WTC11 (cell line): ENCODE measurements at regions not wholly inside any gene's neighbourhood (a gene's known extent, or its start where the extent isn't known, plus 50 kb on each side); places are given as distances from the start of the nearest gene placed in this dataset.
"Not testable (repeated sequence)": the region's sequence is repeated elsewhere in the genome, so short reads cannot be mapped to it uniquely, and the experiment has no call there.

Source experiments
- ATAC-seq: fragments of 200-7000 bp; cut with Tn5 transposase; 2 replicates; pipeline ENCODE4 v1.10.0; 2021; ENCODE audit warnings: mild to moderate bottlenecking, moderate library complexity
- CTCF ChIA-PET: fragments of 300-600 bp; sonication (Branson Sonifier 250); formaldehyde crosslinking; loops from one replicate; lab custom pipeline; 2021; ENCODE audit warnings: antibody characterized with exemption; lab: Charles Lee
- POLR2A ChIA-PET: fragments of 350-600 bp; sonication (Branson Sonifier 250); formaldehyde crosslinking; loops from one replicate; lab custom pipeline; 2021; ENCODE audit warnings: antibody characterized with exemption; lab: Charles Lee
- DNase-seq: peaks from one replicate; pipeline ENCODE4 v3.0.0; 2021; ENCODE audit warnings: low spot score
- H3K27ac Mint-ChIP-seq: 2 replicates; pipeline ENCODE4 v1.8.0; 2021; ENCODE audit warnings: mixed read lengths
- H3K27me3 Mint-ChIP-seq: 2 replicates; pipeline ENCODE4 v1.8.0; 2021; ENCODE audit warnings: low read depth, mild to moderate bottlenecking, moderate library complexity, mixed read lengths
- H3K36me3 Mint-ChIP-seq: 2 replicates; pipeline ENCODE4 v1.8.0; 2021; ENCODE audit warnings: mixed read lengths
- H3K4me1 Mint-ChIP-seq: 2 replicates; pipeline ENCODE4 v1.8.0; 2022; ENCODE audit warnings: mixed read lengths
- H3K4me3 Mint-ChIP-seq: 2 replicates; pipeline ENCODE4 v1.8.0; 2021; ENCODE audit warnings: mild to moderate bottlenecking, moderate library complexity, mixed read lengths
- H3K9me3 Mint-ChIP-seq: 2 replicates; pipeline ENCODE4 v1.8.0; 2021; ENCODE audit warnings: mixed read lengths
- ATF3 ChIP-seq: sonication (generic); formaldehyde crosslinking; conservative IDR thresholded peaks from 2 replicates; pipeline ENCODE4 v1.8.1; 2022; ENCODE audit warnings: mild to moderate bottlenecking, missing genetic modification reagents
- E2F4 ChIP-seq: sonication (generic); formaldehyde crosslinking; IDR thresholded peaks from 2 replicates; pipeline ENCODE4 v1.8.1; 2022; ENCODE audit warnings: low read depth, mild to moderate bottlenecking, moderate library complexity, missing genetic modification reagents, borderline replicate concordance
- ELF4 ChIP-seq: sonication (generic); formaldehyde crosslinking; IDR thresholded peaks from 2 replicates; pipeline ENCODE4 v1.8.1; 2022; ENCODE audit warnings: low read depth, mild to moderate bottlenecking, moderate library complexity, missing genetic modification reagents
- KAT7 ChIP-seq: sonication (generic); formaldehyde crosslinking; IDR thresholded peaks from 2 replicates; pipeline ENCODE4 v1.8.1; 2023; ENCODE audit warnings: missing genetic modification reagents, mild to moderate bottlenecking, borderline replicate concordance
- MYBL2 ChIP-seq: sonication (generic); formaldehyde crosslinking; IDR thresholded peaks from 2 replicates; pipeline ENCODE4 v1.8.1; 2023; ENCODE audit warnings: mild to moderate bottlenecking, moderate library complexity, missing genetic modification reagents
- NFE2L1 ChIP-seq: sonication (generic); formaldehyde crosslinking; IDR thresholded peaks from 2 replicates; pipeline ENCODE4 v1.8.1; 2023; ENCODE audit warnings: missing genetic modification reagents
- NFYB ChIP-seq: sonication (generic); formaldehyde crosslinking; conservative IDR thresholded peaks from 2 replicates; pipeline ENCODE4 v1.8.0; 2022; ENCODE audit warnings: low read depth, missing genetic modification reagents
- NR3C1 ChIP-seq: sonication (generic); formaldehyde crosslinking; conservative IDR thresholded peaks from 2 replicates; pipeline ENCODE4 v1.8.1; 2023; ENCODE audit warnings: low read depth, mild to moderate bottlenecking, missing genetic modification reagents
- PRRX2 ChIP-seq: fragments of 250-450 bp; sonication (Bioruptor Pico); IDR thresholded peaks from 2 replicates; pipeline ENCODE4 v1.8.0; 2021; ENCODE audit warnings: mild to moderate bottlenecking
- RELA ChIP-seq: sonication (generic); formaldehyde crosslinking; IDR thresholded peaks from 2 replicates; pipeline ENCODE4 v1.8.1; 2022; ENCODE audit warnings: missing genetic modification reagents, mild to moderate bottlenecking, borderline replicate concordance
- RORB ChIP-seq: fragments of 250-450 bp; sonication (Bioruptor Pico); IDR thresholded peaks from 2 replicates; pipeline ENCODE4 v1.9.0; 2021; ENCODE audit warnings: mild to moderate bottlenecking
- USF2 ChIP-seq: sonication (generic); formaldehyde crosslinking; IDR thresholded peaks from 2 replicates; pipeline ENCODE4 v1.8.1; 2023; ENCODE audit warnings: mild to moderate bottlenecking, missing genetic modification reagents, moderate library complexity
- ZBTB43 ChIP-seq: sonication (generic); formaldehyde crosslinking; IDR thresholded peaks from 2 replicates; pipeline ENCODE4 v1.8.1; 2023; ENCODE audit warnings: mild to moderate bottlenecking, missing genetic modification reagents
- ZNF138 ChIP-seq: sonication (generic); formaldehyde crosslinking; conservative IDR thresholded peaks from 2 replicates; pipeline ENCODE4 v1.8.1; 2022; ENCODE audit warnings: mild to moderate bottlenecking, moderate library complexity, missing genetic modification reagents
- TF ChIP-seq, protein P1 (sequence below): fragments of 250-450 bp; sonication (Bioruptor Pico); conservative IDR thresholded peaks from 2 replicates; pipeline ENCODE4 v1.9.0; 2021; ENCODE audit warnings: mild to moderate bottlenecking
- TF ChIP-seq, protein P2 (sequence below): fragments of 250-450 bp; sonication (Bioruptor Pico); IDR thresholded peaks from 2 replicates; pipeline ENCODE4 v1.9.0; 2021; ENCODE audit warnings: mild to moderate bottlenecking
- TF ChIP-seq, protein P3 (sequence below): sonication (generic); formaldehyde crosslinking; IDR thresholded peaks from 2 replicates; pipeline ENCODE4 v1.8.0; 2022; ENCODE audit warnings: mild to moderate bottlenecking, missing genetic modification reagents
- TF ChIP-seq, protein P4 (sequence below): sonication (generic); formaldehyde crosslinking; IDR thresholded peaks from 2 replicates; pipeline ENCODE4 v1.8.1; 2022; ENCODE audit warnings: mild to moderate bottlenecking, moderate library complexity, missing genetic modification reagents
- TF ChIP-seq, protein P5 (sequence below): sonication (generic); formaldehyde crosslinking; IDR thresholded peaks from 2 replicates; pipeline ENCODE4 v1.8.1; 2022; ENCODE audit warnings: missing genetic modification reagents, borderline replicate concordance

- TF ChIP-seq, protein P1, sequence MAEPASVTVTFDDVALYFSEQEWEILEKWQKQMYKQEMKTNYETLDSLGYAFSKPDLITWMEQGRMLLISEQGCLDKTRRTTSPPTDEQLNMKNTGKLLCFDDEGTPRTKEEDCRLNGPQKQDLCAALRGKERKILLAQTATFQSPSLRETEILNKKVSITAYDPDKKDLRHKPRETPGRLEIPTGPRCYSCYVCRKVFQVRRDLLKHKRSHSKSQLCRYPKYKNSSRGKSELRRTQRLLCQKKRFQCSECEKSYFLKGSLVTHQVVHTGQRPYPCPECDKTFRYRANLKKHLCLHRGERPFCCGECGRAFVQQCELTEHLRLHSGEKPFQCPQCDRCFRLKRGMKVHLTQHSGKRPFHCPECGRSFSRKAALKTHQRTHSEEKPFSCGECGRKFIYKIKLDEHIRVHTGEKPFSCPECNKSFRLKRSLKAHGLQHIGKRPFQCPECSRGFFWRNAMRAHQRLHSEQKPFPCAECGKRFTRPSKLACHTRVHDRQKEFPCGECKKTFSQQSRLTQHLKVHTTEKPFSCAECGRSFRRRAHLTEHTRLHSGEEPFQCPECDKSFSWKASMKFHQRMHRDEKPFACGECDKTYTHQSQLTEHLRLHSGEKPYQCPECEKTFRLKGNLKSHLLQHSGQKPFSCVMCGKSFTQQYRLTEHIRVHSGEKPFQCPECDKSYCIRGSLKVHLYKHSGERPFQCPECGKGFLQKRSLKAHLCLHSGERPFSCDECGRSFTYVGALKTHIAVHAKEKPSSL (CRISPR knock-in tag), result no peak
- TF ChIP-seq USF2 (CRISPR knock-in tag) (no peak), E2F4 (no peak), NR3C1 (CRISPR knock-in tag) (no peak), ATF3 (CRISPR knock-in tag) (no peak), MYBL2 (CRISPR knock-in tag) (no peak), ELF4 (CRISPR knock-in tag) (no peak), ZNF138 (CRISPR knock-in tag) (no peak), PRRX2 (CRISPR knock-in tag) (no peak), NFE2L1 (CRISPR knock-in tag) (no peak)
- TF ChIP-seq, protein P2, sequence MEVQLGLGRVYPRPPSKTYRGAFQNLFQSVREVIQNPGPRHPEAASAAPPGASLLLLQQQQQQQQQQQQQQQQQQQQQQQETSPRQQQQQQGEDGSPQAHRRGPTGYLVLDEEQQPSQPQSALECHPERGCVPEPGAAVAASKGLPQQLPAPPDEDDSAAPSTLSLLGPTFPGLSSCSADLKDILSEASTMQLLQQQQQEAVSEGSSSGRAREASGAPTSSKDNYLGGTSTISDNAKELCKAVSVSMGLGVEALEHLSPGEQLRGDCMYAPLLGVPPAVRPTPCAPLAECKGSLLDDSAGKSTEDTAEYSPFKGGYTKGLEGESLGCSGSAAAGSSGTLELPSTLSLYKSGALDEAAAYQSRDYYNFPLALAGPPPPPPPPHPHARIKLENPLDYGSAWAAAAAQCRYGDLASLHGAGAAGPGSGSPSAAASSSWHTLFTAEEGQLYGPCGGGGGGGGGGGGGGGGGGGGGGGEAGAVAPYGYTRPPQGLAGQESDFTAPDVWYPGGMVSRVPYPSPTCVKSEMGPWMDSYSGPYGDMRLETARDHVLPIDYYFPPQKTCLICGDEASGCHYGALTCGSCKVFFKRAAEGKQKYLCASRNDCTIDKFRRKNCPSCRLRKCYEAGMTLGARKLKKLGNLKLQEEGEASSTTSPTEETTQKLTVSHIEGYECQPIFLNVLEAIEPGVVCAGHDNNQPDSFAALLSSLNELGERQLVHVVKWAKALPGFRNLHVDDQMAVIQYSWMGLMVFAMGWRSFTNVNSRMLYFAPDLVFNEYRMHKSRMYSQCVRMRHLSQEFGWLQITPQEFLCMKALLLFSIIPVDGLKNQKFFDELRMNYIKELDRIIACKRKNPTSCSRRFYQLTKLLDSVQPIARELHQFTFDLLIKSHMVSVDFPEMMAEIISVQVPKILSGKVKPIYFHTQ (CRISPR knock-in tag), result no peak
- TF ChIP-seq, protein P3, sequence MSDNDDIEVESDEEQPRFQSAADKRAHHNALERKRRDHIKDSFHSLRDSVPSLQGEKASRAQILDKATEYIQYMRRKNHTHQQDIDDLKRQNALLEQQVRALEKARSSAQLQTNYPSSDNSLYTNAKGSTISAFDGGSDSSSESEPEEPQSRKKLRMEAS, result no peak
- TF ChIP-seq, protein P4, sequence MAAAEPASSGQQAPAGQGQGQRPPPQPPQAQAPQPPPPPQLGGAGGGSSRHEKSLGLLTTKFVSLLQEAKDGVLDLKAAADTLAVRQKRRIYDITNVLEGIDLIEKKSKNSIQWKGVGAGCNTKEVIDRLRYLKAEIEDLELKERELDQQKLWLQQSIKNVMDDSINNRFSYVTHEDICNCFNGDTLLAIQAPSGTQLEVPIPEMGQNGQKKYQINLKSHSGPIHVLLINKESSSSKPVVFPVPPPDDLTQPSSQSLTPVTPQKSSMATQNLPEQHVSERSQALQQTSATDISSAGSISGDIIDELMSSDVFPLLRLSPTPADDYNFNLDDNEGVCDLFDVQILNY (CRISPR knock-in tag), result no peak
Observed at GRCh38 chr10:30550967-30551815, 78.4 kb downstream of the LYZL2 start (continued).

GRCh38 chr10:30549134-30549687 is 80.3 kb downstream of the LYZL2 start:
- H3K4me3 Mint-ChIP-seq, H3K27ac Mint-ChIP-seq, H3K27me3 Mint-ChIP-seq, CTCF ChIA-PET, ATAC-seq, DNase-seq, H3K9me3 Mint-ChIP-seq, H3K36me3 Mint-ChIP-seq, POLR2A ChIA-PET: not testable (repeated sequence)
- H3K4me1 Mint-ChIP-seq, result peaks cover 37% of the 10 kb centered on the region

DNA sequence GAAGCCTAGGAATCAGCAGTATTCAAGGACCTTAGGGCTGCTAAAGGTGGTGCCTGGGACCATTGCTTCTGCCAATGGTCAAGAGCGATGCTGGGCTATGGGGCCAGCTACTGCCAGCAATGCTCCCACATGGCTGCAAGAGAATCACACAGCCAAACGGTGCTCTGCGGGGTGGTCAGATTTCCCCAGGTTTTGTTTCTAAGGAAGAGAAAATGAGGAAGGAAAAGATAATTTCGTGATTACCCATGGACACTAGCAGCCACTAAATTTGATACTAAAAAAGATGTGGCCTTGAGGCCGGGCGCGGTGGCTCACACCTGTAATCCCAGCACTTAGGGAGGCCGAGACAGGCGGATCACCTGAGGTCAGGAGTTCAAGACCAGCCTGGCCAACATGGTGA is 83.0 kb downstream of the LYZL2 start:
- CTCF ChIA-PET, result no interaction called here
- Mint-ChIP-seq H3K4me1 (peaks cover 27% of the 10 kb centered on the region), H3K36me3 (no peaks in the 10 kb centered on the region), H3K27ac (no peak overlapping the region), H3K4me3 (no peak overlapping the region), H3K27me3 (no peaks in the 10 kb centered on the region), H3K9me3 (no peaks in the 10 kb centered on the region)
- ATAC-seq (no peak), DNase-seq (no peak)
- POLR2A ChIA-PET, result no interaction called here
- TF ChIP-seq USF2 (CRISPR knock-in tag) (no peak), ZBTB43 (no peak), RORB (CRISPR knock-in tag) (no peak), KAT7 (CRISPR knock-in tag) (no peak), RELA (no peak), NFYB (no peak)
- TF ChIP-seq, protein P5, sequence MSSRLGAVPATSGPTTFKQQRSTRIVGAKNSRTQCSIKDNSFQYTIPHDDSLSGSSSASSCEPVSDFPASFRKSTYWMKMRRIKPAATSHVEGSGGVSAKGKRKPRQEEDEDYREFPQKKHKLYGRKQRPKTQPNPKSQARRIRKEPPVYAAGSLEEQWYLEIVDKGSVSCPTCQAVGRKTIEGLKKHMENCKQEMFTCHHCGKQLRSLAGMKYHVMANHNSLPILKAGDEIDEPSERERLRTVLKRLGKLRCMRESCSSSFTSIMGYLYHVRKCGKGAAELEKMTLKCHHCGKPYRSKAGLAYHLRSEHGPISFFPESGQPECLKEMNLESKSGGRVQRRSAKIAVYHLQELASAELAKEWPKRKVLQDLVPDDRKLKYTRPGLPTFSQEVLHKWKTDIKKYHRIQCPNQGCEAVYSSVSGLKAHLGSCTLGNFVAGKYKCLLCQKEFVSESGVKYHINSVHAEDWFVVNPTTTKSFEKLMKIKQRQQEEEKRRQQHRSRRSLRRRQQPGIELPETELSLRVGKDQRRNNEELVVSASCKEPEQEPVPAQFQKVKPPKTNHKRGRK (CRISPR knock-in tag), result no peak
